SK-N-SH (cell line): ENCODE measurements at regions not wholly inside any gene's neighbourhood (a gene's known extent, or its start where the extent isn't known, plus 50 kb on each side); places are given as distances from the start of the nearest gene placed in this dataset.

Source experiments
- CTCF ChIA-PET: fragments of 300-600, 350-600 bp; formaldehyde crosslinking; extraction: SDS; loops from one replicate; lab custom pipeline; 2021; lab: Yijun Ruan, JAX
- POLR2A ChIA-PET: fragments of 350-600 bp; sonication (Branson Sonifier 250); formaldehyde crosslinking; extraction: SDS; loops from one replicate; lab custom pipeline; 2020; ENCODE audit warnings: antibody characterized with exemption, inconsistent platforms; lab: Yijun Ruan, JAX
- DNase-seq: peaks from one replicate; pipeline ENCODE4 v3.0.0; 2012
- H2AFZ ChIP-seq: fragments of 200-600 bp; sonication (generic); 2 replicates; pipeline ENCODE4 v1.8.1; 2016; ENCODE audit warnings: antibody characterized with exemption, mild to moderate bottlenecking, low read depth
- H3F3A ChIP-seq: fragments of 200-600 bp; sonication (generic); replicated peaks from 2 replicates; pipeline ENCODE3; 2016; ENCODE audit warnings: antibody characterized with exemption, mild to moderate bottlenecking; ENCODE audit not compliant: insufficient read depth
- H3K27ac ChIP-seq, 2 experiments: fragments of 200-500 bp in 1 of 2; fragments of 200-600 bp in 1 of 2; sonication (Bioruptor generic) in 1 of 2; sonication (generic), shearing (Covaris generic) in 1 of 2; 2 replicates each; pipeline versions ENCODE4 v1.5.1 to v1.6.1; 2014 to 2016; ENCODE audit warnings: low read depth in 2 of 2, inconsistent platforms in 1 of 2, low read length in 1 of 2, mild to moderate bottlenecking in 1 of 2, mixed read lengths in 1 of 2
- H3K27me3 ChIP-seq: fragments of 200-600 bp; sonication (generic), shearing (Covaris generic); 2 replicates; pipeline ENCODE4 v1.6.1; 2016; ENCODE audit warnings: mixed run types; ENCODE audit not compliant: insufficient read depth
- H3K36me3 ChIP-seq, 2 experiments: fragments of 200-500 bp in 1 of 2; fragments of 200-600 bp in 1 of 2; sonication (Bioruptor generic) in 1 of 2; sonication (generic) in 1 of 2; replicated peaks in 1 of 2; 2 replicates each; pipeline versions ENCODE3 to v1.5.1; 2014 to 2016; ENCODE audit warnings: low read length in 1 of 2, mild to moderate bottlenecking in 1 of 2; ENCODE audit not compliant: insufficient read depth in 2 of 2, control insufficient read depth in 1 of 2
- H3K4me1 ChIP-seq, 2 experiments: fragments of 200-500 bp in 1 of 2; fragments of 200-600 bp in 1 of 2; sonication (Bioruptor generic) in 1 of 2; sonication (generic), shearing (Covaris generic) in 1 of 2; 2 replicates each; pipeline versions ENCODE4 v1.5.1 to v1.6.1; 2014 to 2016; ENCODE audit warnings: low read depth in 1 of 2, low read length in 1 of 2, mixed run types in 1 of 2; ENCODE audit not compliant: insufficient read depth in 2 of 2, control insufficient read depth in 1 of 2
- H3K4me2 ChIP-seq: fragments of 200-600 bp; sonication (generic), shearing (Covaris generic); 2 replicates; pipeline ENCODE4 v1.6.1; 2017; ENCODE audit warnings: mixed run types
- H3K4me3 ChIP-seq, 2 experiments: fragments of 200-500 bp in 1 of 2; fragments of 200-600 bp in 1 of 2; sonication (Bioruptor generic) in 1 of 2; sonication (generic), shearing (Covaris generic) in 1 of 2; 2 replicates each; pipeline versions ENCODE4 v1.5.1 to v1.8.1; 2014 to 2016; ENCODE audit warnings: low read depth in 2 of 2, inconsistent platforms in 1 of 2, low read length in 1 of 2, mild to moderate bottlenecking in 1 of 2, mixed read lengths in 1 of 2, moderate library complexity in 1 of 2
- H3K79me2 ChIP-seq: fragments of 200-600 bp; sonication (generic); 2 replicates; pipeline ENCODE4 v1.8.1; 2017; ENCODE audit warnings: mild to moderate bottlenecking; ENCODE audit not compliant: insufficient read depth
- H3K9ac ChIP-seq: fragments of 200-600 bp; sonication (generic); 2 replicates; pipeline ENCODE4 v1.6.1; 2017; ENCODE audit warnings: mixed run types
- H3K9me2 ChIP-seq: fragments of 200-600 bp; sonication (generic); 2 replicates; pipeline ENCODE4 v1.6.1; 2017; ENCODE audit warnings: mixed run types
- H3K9me3 ChIP-seq: fragments of 200-600 bp; sonication (generic); 2 replicates; pipeline ENCODE4 v1.6.1; 2017; ENCODE audit warnings: mixed run types, mild to moderate bottlenecking, moderate library complexity
- H4K20me1 ChIP-seq: fragments of 200-600 bp; sonication (generic); 2 replicates; pipeline ENCODE4 v1.6.1; 2017; ENCODE audit warnings: mild to moderate bottlenecking, mixed run types; ENCODE audit not compliant: insufficient read depth
- ELF1 ChIP-seq: IDR thresholded peaks from 2 replicates; pipeline ENCODE4 v1.4.0; 2012
- EZH2phosphoT487 ChIP-seq: fragments of 200-600 bp; sonication (generic); IDR thresholded peaks from 2 replicates; pipeline ENCODE4 v1.6.1; 2017; ENCODE audit warnings: low read depth, mixed run types, mild to moderate bottlenecking, antibody characterized with exemption, moderate library complexity, borderline replicate concordance
- FOXJ3 ChIP-seq: sonication (generic); formaldehyde crosslinking; IDR thresholded peaks from 2 replicates; pipeline ENCODE4 v1.5.1; 2020; ENCODE audit warnings: mild to moderate bottlenecking, missing genetic modification reagents
- FOXM1 ChIP-seq: IDR thresholded peaks from 2 replicates; pipeline ENCODE4 v1.4.0; 2012; ENCODE audit warnings: low read depth, mild to moderate bottlenecking
- GABPA ChIP-seq: IDR thresholded peaks from 2 replicates; pipeline ENCODE4 v1.4.0; 2012; ENCODE audit warnings: low read depth, mild to moderate bottlenecking
- IRF3 ChIP-seq: fragments of 150-350 bp; IDR thresholded peaks from 2 replicates; pipeline ENCODE4 v1.6.1; 2016; ENCODE audit warnings: mild to moderate bottlenecking, low read depth, low read length
- NFIC ChIP-seq: IDR thresholded peaks from 2 replicates; pipeline ENCODE4 v1.4.0; 2012; ENCODE audit warnings: borderline replicate concordance
- NRF1 ChIP-seq: IDR thresholded peaks from 2 replicates; pipeline ENCODE4 v1.6.1; 2012; ENCODE audit warnings: low read depth, mild to moderate bottlenecking, low read length
- POLR2AphosphoS5 ChIP-seq: IDR thresholded peaks from 2 replicates; pipeline ENCODE4 v1.6.1; 2012; ENCODE audit warnings: low read depth, low read length
- RAD21 ChIP-seq: IDR thresholded peaks from 2 replicates; pipeline ENCODE4 v1.6.1; 2012; ENCODE audit warnings: mild to moderate bottlenecking, low read length
- RCOR1 ChIP-seq: fragments of 150-350 bp; IDR thresholded peaks from 2 replicates; pipeline ENCODE4 v1.6.1; 2017; ENCODE audit warnings: antibody characterized with exemption, low read length
- REST ChIP-seq: IDR thresholded peaks from 2 replicates; pipeline ENCODE4 v1.6.1; 2012; ENCODE audit warnings: mild to moderate bottlenecking, low read depth, low read length, moderate library complexity
- RFX5 ChIP-seq: IDR thresholded peaks from 2 replicates; pipeline ENCODE4 v1.6.1; 2012; ENCODE audit warnings: mild to moderate bottlenecking, improper control_type of control experiment, low read length
- SIN3A ChIP-seq: IDR thresholded peaks from 2 replicates; pipeline ENCODE4 v1.6.1; 2012; ENCODE audit warnings: low read depth, mild to moderate bottlenecking, low read length, moderate library complexity, borderline replicate concordance
- USF1 ChIP-seq: IDR thresholded peaks from 2 replicates; pipeline ENCODE4 v1.4.0; 2012; ENCODE audit warnings: low read depth, borderline replicate concordance
- USF2 ChIP-seq: fragments of 150-350 bp; IDR thresholded peaks from 2 replicates; pipeline ENCODE4 v1.6.1; 2017; ENCODE audit warnings: antibody characterized with exemption, low read length, low read depth, borderline replicate concordance
- YY1 ChIP-seq: IDR thresholded peaks from 2 replicates; pipeline ENCODE4 v1.4.0; 2012; ENCODE audit warnings: low read depth, mild to moderate bottlenecking
- WGBS: methylation state at CpG from one replicate; pipeline ENCODE4 v1.1.6; 2017; ENCODE audit warnings: low lambda C conversion rate; 5-methylcytosine and 5-hydroxymethylcytosine counted together
- TF ChIP-seq, protein P1 (sequence below): fragments of 200-600 bp; sonication (generic); IDR thresholded peaks from 2 replicates; pipeline ENCODE4 v1.6.1; 2017; ENCODE audit warnings: antibody characterized with exemption, mild to moderate bottlenecking, moderate library complexity
- TF ChIP-seq, protein P2 (sequence below): IDR thresholded peaks from 2 replicates; pipeline ENCODE4 v1.4.0; 2012; ENCODE audit warnings: low read depth
- TF ChIP-seq, protein P3 (sequence below): IDR thresholded peaks from 2 replicates; pipeline ENCODE4 v1.4.0; 2012; ENCODE audit warnings: low read depth, borderline replicate concordance

DNA sequence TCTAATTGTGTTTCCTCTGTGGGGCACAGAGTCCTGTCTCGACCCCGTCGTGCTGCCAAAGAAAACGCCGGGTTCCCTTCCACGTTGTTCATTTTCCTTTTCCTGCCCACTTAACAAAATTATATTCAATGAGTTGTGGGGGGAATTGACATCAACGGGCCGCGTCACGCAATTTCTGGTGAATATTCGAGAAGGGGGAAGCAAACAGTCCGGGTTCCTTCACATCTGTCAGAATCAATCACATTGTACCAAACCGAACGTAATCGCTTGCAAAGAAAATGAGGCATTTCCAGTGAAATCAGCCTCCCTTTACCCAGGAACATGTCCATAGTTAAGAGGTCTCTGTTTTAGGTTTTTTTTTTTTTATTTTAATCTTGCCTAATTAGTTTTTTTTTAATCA is 243.5 kb downstream of the SHOX start:
- POLR2A ChIA-PET, result no interaction called here
- H3K9me3 ChIP-seq, result no peaks in the 10 kb centered on the region
- H2AFZ ChIP-seq, result no peak overlapping the region
- no peaks in the 10 kb centered on the region for H3K9me2 ChIP-seq
- H3K4me2 ChIP-seq, result no peak overlapping the region
- 35% methylated on average over 15 of the region's 15 CpGs for WGBS
- no peak overlapping the region for H3K4me3 ChIP-seq
- no peak overlapping the region for H3K27ac ChIP-seq
- DNase-seq, result no peak
- no peak overlapping the region for H3K9ac ChIP-seq
- no peaks in the 10 kb centered on the region for H3K27me3 ChIP-seq
- TF ChIP-seq NRF1 (no peak), USF1 (no peak), FOXM1 (no peak), NFIC (no peak), YY1 (no peak), REST (no peak), ELF1 (no peak), IRF3 (no peak), RCOR1 (no peak), USF2 (no peak), EZH2phosphoT487 (no peak), RFX5 (no peak), RAD21 (no peak), SIN3A (no peak), FOXJ3 (CRISPR knock-in tag) (no peak), POLR2AphosphoS5 (no peak), GABPA (no peak)
- TF ChIP-seq, protein P1, sequence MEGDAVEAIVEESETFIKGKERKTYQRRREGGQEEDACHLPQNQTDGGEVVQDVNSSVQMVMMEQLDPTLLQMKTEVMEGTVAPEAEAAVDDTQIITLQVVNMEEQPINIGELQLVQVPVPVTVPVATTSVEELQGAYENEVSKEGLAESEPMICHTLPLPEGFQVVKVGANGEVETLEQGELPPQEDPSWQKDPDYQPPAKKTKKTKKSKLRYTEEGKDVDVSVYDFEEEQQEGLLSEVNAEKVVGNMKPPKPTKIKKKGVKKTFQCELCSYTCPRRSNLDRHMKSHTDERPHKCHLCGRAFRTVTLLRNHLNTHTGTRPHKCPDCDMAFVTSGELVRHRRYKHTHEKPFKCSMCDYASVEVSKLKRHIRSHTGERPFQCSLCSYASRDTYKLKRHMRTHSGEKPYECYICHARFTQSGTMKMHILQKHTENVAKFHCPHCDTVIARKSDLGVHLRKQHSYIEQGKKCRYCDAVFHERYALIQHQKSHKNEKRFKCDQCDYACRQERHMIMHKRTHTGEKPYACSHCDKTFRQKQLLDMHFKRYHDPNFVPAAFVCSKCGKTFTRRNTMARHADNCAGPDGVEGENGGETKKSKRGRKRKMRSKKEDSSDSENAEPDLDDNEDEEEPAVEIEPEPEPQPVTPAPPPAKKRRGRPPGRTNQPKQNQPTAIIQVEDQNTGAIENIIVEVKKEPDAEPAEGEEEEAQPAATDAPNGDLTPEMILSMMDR, result no peak
- TF ChIP-seq, protein P2, sequence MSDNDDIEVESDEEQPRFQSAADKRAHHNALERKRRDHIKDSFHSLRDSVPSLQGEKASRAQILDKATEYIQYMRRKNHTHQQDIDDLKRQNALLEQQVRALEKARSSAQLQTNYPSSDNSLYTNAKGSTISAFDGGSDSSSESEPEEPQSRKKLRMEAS, result no peak
- TF ChIP-seq, protein P3, sequence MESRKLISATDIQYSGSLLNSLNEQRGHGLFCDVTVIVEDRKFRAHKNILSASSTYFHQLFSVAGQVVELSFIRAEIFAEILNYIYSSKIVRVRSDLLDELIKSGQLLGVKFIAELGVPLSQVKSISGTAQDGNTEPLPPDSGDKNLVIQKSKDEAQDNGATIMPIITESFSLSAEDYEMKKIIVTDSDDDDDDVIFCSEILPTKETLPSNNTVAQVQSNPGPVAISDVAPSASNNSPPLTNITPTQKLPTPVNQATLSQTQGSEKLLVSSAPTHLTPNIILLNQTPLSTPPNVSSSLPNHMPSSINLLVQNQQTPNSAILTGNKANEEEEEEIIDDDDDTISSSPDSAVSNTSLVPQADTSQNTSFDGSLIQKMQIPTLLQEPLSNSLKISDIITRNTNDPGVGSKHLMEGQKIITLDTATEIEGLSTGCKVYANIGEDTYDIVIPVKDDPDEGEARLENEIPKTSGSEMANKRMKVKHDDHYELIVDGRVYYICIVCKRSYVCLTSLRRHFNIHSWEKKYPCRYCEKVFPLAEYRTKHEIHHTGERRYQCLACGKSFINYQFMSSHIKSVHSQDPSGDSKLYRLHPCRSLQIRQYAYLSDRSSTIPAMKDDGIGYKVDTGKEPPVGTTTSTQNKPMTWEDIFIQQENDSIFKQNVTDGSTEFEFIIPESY, result no peak
- no peaks in the 10 kb centered on the region for H4K20me1 ChIP-seq
- H3F3A ChIP-seq, result no peaks in the 10 kb centered on the region
- H3K79me2 ChIP-seq, result no peaks in the 10 kb centered on the region
- no peaks in the 10 kb centered on the region for H3K36me3 ChIP-seq
- H3K4me1 ChIP-seq, result no peaks in the 10 kb centered on the region
- CTCF ChIA-PET, result no interaction called here
